Activated T-cell treated with anti-CD3 and anti-CD28 coated beads, Interleukin-2, amount 50 U/mL, for 4 hours (primary cell): ENCODE measurements at regions not wholly inside any gene's neighbourhood (a gene's known extent, or its start where the extent isn't known, plus 50 kb on each side); places are given as distances from the start of the nearest gene placed in this dataset.
"Not testable (repeated sequence)": the region's sequence is repeated elsewhere in the genome, so short reads cannot be mapped to it uniquely, and the experiment has no call there.

Experiments
- ATAC-seq, 2 donors: fragments of 200-7000 bp; cut with Tn5 transposase; one replicate each; pipeline ENCODE4 v1.10.0; 2021
- DNase-seq: peaks from one replicate; pipeline ENCODE4 v3.0.0-alpha.2; 2020
- H3K27me3 Mint-ChIP-seq: one replicate; pipeline ENCODE4 v1.8.0; 2021; ENCODE audit warnings: low read depth, mixed read lengths
- H3K36me3 Mint-ChIP-seq: one replicate; pipeline ENCODE4 v1.8.0; 2022; ENCODE audit warnings: mixed read lengths; ENCODE audit not compliant: insufficient read depth
- H3K4me1 Mint-ChIP-seq: one replicate; pipeline ENCODE4 v1.8.0; 2021; ENCODE audit warnings: low read depth, mixed read lengths
- H3K4me3 Mint-ChIP-seq: one replicate; pipeline ENCODE4 v1.8.0; 2021; ENCODE audit warnings: mild to moderate bottlenecking, moderate library complexity, mixed read lengths
- H3K9me3 Mint-ChIP-seq: one replicate; pipeline ENCODE4 v1.8.0; 2021; ENCODE audit warnings: mixed read lengths

DNA sequence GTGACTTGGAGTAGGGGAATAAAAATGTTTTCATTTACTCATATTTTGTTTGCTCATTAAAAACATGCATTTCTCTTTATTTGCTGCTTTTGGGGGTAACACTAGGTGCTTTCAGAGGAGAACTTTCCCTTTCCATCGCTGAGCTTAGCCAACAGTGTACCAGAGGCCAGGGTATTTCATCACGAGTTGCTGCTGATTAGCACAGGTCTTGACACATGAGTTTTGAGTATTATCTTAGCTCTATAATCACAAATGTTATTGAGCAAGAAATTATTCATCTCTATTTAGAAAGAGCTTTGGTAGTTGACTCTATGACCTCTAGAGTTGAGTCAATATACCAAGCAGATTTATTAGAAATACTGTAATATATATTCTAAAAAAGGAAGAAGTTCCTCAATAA, 375.9 kb downstream of the NXPH1 start:
- no peaks in the 10 kb centered on the region for H3K36me3 Mint-ChIP-seq
- peaks cover 11% of the 10 kb centered on the region for H3K9me3 Mint-ChIP-seq

DNA sequence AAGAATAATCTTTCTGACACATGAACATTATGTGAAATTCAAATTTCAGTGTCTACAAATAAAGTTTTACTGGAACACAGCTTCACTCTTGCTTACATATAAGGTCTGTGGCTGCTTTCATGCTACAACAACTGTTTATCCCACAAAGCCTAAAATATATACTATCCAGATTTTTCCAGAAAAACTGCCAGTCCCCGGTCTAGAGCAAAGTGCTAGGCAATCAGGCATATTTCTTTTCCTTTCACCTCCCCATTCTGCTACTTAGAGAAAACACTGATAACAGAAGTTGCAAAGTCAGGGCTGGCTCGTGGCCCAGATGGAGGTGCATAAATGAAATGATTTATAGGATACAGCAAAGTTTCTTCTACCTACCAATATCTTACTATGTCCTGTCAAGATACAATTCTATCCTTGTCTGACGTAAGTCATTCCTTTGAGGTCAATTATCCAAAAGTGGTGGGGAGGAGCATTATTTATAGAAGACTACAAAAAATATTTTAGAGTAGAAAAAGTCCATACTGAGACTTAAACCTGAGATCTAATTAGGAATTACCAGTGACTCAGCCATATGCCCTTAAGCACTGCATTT, 384.1 kb downstream of the NXPH1 start:
- DNase-seq (no peak), ATAC-seq (no peak)
- no peaks in the 10 kb centered on the region for H3K36me3 Mint-ChIP-seq
- no peak overlapping the region for H3K4me3 Mint-ChIP-seq
- H3K9me3 Mint-ChIP-seq: peaks cover 6% of the 10 kb centered on the region
- H3K27me3 Mint-ChIP-seq: no peaks in the 10 kb centered on the region
- no peaks in the 10 kb centered on the region for H3K4me1 Mint-ChIP-seq

More for the DNA sequence above, 375.9 kb downstream of the NXPH1 start:
- DNase-seq: no peak
- no peaks in the 10 kb centered on the region for H3K4me1 Mint-ChIP-seq
- no peak overlapping the region for H3K4me3 Mint-ChIP-seq
- H3K27me3 Mint-ChIP-seq: no peaks in the 10 kb centered on the region
- ATAC-seq: no peak

DNA sequence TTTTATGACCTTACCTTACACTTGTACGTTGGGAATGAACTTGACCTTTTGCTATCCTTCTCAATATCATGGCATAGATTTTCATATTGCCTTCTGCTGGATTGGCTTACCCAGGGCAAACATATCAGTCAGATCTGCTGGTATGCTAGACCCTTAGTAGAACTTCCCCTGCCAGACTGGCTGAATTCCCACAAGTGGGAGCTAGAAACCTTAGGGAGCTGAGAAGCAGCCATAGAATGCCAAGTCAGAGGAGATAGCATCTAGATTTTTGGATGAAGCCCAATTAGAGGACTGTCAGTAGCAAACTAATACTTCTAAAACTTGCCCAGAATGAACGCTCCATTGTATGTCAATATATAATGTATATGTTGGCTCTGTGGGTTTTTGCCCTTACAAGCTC, 385.0 kb downstream of the NXPH1 start:
- H3K27me3 Mint-ChIP-seq: no peaks in the 10 kb centered on the region
- H3K4me1 Mint-ChIP-seq: no peaks in the 10 kb centered on the region
- no peaks in the 10 kb centered on the region for H3K36me3 Mint-ChIP-seq
- ATAC-seq (no peak), DNase-seq (no peak)
- H3K9me3 Mint-ChIP-seq: peaks cover 12% of the 10 kb centered on the region
- H3K4me3 Mint-ChIP-seq: no peak overlapping the region

DNA sequence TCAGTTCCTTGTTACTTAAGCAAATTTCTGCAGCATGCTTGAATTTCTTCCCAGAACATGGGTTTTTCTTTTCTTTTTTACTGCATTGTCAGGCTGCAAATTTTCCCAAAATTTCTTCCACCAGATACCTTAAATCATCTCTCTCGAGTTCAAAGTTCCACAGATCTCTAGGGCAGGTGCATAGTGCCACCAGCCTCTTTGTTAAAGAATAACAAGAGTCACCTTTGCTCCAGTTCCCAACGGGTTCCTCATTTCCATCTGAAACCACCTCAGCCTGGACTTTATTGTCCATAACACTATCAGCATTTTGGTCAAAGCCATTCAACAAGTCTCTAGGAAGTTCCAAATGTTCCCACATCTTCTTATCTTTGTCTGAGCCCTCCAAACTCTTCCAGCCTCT, 389.2 kb downstream of the NXPH1 start:
- Mint-ChIP-seq H3K4me3 (no peak overlapping the region), H3K9me3 (peaks cover 12% of the 10 kb centered on the region), H3K4me1 (no peaks in the 10 kb centered on the region), H3K27me3 (no peaks in the 10 kb centered on the region), H3K36me3 (no peaks in the 10 kb centered on the region)
- no peak for DNase-seq
- ATAC-seq: no peak

DNA sequence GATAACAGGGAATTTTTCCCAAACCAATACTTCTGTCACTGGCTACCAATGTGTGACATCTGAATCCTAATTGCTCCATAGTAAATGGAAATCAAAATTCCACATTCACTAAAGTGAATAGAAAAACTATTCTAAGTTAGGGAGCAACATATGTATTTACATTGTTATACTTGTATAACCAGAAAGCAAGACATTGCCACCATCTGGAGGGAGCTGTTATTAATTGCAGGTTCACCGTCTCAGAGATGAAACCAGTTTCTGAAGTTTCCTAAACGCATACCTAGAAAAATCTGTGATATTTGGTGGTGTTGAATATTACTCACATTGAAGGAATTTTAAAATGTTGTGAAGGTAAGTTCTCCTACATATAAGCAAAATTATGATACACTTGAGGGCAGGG, 390.1 kb downstream of the NXPH1 start:
- no peaks in the 10 kb centered on the region for H3K4me1 Mint-ChIP-seq
- H3K27me3 Mint-ChIP-seq: no peaks in the 10 kb centered on the region
- ATAC-seq (no peak), DNase-seq (no peak)
- H3K9me3 Mint-ChIP-seq: peaks cover 12% of the 10 kb centered on the region
- no peaks in the 10 kb centered on the region for H3K36me3 Mint-ChIP-seq
- no peak overlapping the region for H3K4me3 Mint-ChIP-seq

DNA sequence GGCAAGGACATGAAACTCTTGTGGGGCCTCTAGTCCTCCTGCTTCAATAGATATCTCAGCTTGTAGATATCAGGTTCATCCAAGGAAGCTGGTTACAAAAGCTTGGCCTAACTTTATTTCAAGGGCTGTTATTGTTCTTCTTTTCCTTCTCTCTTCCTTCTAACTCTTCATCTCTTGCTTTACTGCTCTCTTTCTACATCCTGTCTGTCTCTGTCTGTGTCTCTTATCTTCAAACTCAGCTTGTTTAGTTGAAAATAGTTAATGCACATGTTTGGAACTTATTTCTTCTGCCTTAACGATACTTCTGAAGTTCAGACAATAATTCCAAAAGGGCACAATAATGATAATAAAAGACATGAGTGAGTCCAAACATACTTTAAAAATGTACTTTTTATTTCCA, 393.9 kb downstream of the NXPH1 start:
- Mint-ChIP-seq H3K9me3 (peaks cover 6% of the 10 kb centered on the region), H3K27me3 (no peaks in the 10 kb centered on the region), H3K4me1 (no peaks in the 10 kb centered on the region), H3K4me3 (no peak overlapping the region), H3K36me3 (no peaks in the 10 kb centered on the region)
- ATAC-seq (no peak), DNase-seq (no peak)

DNA sequence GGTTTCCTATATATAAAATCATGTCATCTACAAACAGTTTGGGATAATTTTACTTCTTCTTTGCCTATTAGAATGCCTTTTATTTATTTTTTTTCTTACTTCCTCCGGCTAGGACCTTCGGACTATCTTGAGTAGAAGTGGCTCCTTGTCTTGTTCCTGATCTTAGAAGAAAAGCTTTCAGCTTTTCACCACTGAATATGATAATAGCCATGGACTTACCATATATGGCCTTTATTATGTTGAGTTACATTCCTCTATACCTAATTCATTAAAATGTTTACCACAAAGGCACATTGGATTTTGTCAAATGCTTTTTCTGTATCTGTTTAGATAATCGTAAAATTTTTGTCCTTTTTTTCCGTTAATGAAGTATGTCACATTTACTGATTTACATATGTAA, 395.7 kb downstream of the NXPH1 start:
- Mint-ChIP-seq H3K36me3 (no peaks in the 10 kb centered on the region), H3K9me3 (peaks cover 3% of the 10 kb centered on the region), H3K4me1 (no peaks in the 10 kb centered on the region), H3K4me3 (no peak overlapping the region), H3K27me3 (no peaks in the 10 kb centered on the region)
- DNase-seq: no peak
- ATAC-seq: no peak

DNA sequence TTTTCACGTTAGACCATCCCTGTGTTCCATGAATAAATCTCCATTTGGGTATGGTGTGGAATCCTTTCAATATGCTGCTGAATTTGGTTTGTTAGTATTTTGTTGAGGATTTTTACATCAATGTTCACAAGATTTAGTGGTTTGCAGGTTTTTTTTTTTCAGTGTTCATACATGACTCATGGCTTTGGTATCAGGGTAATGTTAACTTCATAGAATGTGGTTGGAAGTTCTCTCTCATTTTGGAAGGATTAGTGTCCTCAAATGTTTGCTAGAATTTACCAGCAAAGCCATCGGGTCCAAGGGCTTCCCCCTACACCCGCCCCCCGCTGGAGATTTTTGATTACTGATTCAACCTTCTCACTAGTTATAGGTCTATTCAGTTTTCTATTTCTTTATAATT, 398.0 kb downstream of the NXPH1 start:
- DNase-seq: no peak
- no peaks in the 10 kb centered on the region for H3K36me3 Mint-ChIP-seq
- ATAC-seq: no peak
- no peaks in the 10 kb centered on the region for H3K27me3 Mint-ChIP-seq
- no peaks in the 10 kb centered on the region for H3K4me1 Mint-ChIP-seq
- H3K4me3 Mint-ChIP-seq: no peak overlapping the region
- H3K9me3 Mint-ChIP-seq: peaks cover 3% of the 10 kb centered on the region

DNA sequence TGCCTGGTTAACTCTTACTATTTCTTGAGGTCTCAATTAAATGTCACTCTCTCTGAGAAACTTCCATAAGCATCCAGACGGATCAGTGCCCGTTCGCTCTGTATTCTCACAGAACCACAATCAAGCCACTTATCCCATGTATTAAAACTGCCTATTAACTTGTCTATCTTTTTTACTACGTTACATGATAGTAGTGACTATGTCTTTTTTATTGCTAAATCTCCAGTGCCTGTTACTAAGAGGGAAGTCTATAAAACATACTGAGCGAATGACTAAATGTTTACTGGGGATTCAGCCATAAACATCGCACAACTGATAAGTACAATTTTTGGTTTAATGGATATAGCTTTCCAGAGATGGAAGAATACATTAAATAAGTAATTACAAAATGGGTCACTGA, 399.9 kb downstream of the NXPH1 start:
- ATAC-seq (no peak), DNase-seq (no peak)
- Mint-ChIP-seq H3K4me1 (no peaks in the 10 kb centered on the region), H3K9me3 (peaks cover 3% of the 10 kb centered on the region), H3K36me3 (no peaks in the 10 kb centered on the region), H3K4me3 (no peak overlapping the region), H3K27me3 (no peaks in the 10 kb centered on the region)

DNA sequence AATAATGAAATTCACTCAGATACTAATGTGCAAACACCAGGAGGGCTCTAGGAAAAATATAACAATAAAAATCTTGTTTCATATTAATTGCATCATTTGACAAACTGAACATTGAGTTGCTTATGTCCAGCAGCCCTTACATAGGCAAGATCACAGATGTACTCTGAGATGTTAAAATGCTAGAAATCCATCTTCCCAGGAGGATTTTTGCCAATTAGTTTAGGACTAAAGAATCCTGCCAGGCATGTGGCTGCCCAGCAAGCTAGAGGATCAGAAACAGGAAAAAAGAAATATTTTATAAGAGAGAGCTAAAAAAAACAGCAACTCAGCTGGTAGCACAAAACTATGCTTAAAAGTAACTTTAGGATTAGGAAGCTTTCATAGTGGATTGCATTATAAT, 407.8 kb downstream of the NXPH1 start:
- Mint-ChIP-seq H3K4me1 (no peaks in the 10 kb centered on the region), H3K36me3 (no peaks in the 10 kb centered on the region), H3K9me3 (peaks cover 16% of the 10 kb centered on the region), H3K4me3 (no peak overlapping the region), H3K27me3 (no peaks in the 10 kb centered on the region)
- ATAC-seq (no peak), DNase-seq (no peak)

DNA sequence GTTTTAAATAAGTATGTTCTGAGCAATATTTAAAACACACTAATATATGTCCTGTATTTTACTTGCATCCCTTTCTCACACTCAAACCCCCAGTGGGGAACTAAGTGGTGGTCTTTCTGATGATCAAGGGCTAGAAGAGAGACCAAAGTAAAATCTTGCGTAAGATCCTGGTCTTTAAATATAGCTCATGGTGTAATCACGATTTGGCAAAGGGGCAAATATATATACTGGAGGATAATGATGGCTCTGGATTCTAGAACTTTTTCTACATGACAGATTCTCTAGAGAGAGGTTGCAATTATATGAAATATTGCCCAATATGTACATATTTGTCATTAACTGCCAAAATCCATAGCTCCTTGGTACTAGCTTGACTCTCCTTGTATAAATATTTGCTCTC, 438.3 kb downstream of the NXPH1 start:
- DNase-seq: no peak
- Mint-ChIP-seq H3K36me3 (no peaks in the 10 kb centered on the region), H3K9me3 (peaks cover 11% of the 10 kb centered on the region), H3K4me3 (no peak overlapping the region), H3K4me1 (no peaks in the 10 kb centered on the region), H3K27me3 (no peaks in the 10 kb centered on the region)
- no peak for ATAC-seq

DNA sequence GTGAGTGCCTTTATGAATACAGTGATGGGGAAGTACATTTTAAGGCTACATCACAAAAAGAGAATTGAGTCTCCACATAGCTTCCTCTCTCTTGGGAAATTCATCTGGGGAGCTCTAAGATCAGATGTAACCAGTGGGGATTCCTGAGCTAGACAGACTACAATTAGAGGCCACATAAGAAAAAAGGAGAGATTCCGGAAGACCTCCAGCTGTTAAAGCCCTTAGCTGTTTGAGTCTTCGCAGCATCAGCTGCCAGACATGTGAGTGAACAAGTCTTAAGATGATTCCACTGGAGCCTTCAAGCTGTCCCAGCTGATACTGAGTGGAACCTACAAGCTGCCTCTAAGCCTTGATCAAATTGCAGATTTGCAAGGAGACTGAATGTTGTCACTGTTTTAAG, 448.5 kb downstream of the NXPH1 start:
- Mint-ChIP-seq H3K4me1 (no peaks in the 10 kb centered on the region), H3K27me3 (no peaks in the 10 kb centered on the region), H3K36me3 (no peaks in the 10 kb centered on the region), H3K9me3 (peaks cover 6% of the 10 kb centered on the region), H3K4me3 (no peak overlapping the region)
- DNase-seq (no peak), ATAC-seq (no peak)

DNA sequence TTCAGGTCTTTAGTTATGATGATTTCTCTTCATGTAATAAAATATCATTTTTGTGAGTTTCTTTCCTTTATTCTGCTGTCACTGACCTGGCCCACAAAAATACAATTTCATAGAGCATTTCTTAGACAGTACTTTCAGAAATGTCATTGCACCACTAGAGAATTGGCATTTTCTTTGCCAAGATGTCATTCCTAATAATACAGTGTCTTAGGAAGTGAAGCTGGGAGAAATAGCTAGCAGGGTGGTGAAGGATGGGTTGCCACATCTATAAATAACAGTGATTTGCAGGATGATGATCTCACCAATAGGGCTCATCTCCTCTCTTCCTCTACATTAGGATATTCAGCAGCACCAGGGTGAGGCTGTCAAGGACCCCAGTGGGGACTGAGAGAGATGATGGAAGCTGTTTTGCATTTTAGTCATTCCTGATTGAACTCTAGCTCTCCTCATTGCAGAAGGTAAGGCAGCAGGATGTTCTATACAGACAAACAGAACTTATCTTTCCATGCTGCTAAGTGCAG, 452.1 kb downstream of the NXPH1 start:
- no peaks in the 10 kb centered on the region for H3K4me1 Mint-ChIP-seq
- no peak for DNase-seq
- peaks cover 15% of the 10 kb centered on the region for H3K9me3 Mint-ChIP-seq
- no peaks in the 10 kb centered on the region for H3K36me3 Mint-ChIP-seq
- no peak for ATAC-seq
- H3K27me3 Mint-ChIP-seq: no peaks in the 10 kb centered on the region
- no peak overlapping the region for H3K4me3 Mint-ChIP-seq

DNA sequence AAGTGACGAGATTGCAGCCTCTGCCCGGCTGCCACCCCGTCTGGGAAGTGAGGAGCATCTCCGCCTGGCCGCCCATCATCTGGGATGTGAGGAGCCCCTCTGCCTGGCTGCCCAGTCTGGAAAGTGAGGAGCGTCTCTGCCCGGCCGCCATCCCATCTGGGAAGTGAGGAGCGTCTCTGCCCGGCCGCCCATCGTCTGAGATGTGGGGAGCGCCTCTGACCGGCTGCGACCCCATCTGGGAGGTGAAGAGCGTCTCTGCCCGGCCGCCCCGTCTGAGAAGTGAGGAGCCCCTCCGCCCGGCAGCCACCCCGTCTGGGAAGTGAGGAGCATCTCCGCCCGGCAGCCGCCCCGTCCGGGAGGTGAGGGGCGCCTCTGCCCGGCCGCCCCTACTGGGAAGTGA, 456.9 kb downstream of the NXPH1 start:
- not testable (repeated sequence) for H3K4me3 Mint-ChIP-seq, H3K36me3 Mint-ChIP-seq, H3K27me3 Mint-ChIP-seq, DNase-seq, H3K4me1 Mint-ChIP-seq, ATAC-seq
- H3K9me3 Mint-ChIP-seq: peaks cover 13% of the 10 kb centered on the region

DNA sequence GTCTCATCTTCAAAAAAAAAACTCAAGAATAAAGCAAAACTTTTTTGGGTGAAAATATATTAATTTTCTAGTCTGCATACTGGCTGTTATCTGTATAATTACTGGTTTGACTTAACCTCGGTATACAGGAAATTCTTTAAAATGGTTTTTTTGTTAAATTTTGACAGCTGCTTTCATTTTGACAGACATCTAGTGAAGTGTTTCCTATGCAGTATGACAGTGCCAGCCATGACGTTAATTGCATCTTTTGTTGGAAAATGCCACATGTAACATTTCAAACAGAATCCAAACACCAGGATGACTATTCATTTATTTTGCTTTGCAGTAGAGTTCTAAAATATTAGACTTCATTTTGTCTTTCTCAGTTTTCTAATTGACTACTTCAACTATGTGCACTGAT, 460.4 kb downstream of the NXPH1 start:
- Mint-ChIP-seq H3K9me3 (peaks cover 7% of the 10 kb centered on the region), H3K36me3 (no peaks in the 10 kb centered on the region), H3K4me3 (no peak overlapping the region), H3K27me3 (no peaks in the 10 kb centered on the region), H3K4me1 (no peaks in the 10 kb centered on the region)
- ATAC-seq (no peak), DNase-seq (no peak)
